HuH-7.5 (cell line): ENCODE measurements at regions not wholly inside any gene's neighbourhood (a gene's known extent, or its start where the extent isn't known, plus 50 kb on each side); places are given as distances from the start of the nearest gene placed in this dataset.
"Not testable (repeated sequence)": the region's sequence is repeated elsewhere in the genome, so short reads cannot be mapped to it uniquely, and the experiment has no call there.

ENCODE experiments used
- DNase-seq: peaks from one replicate; pipeline ENCODE4 v3.0.0; 2011; ENCODE audit warnings: low spot score

GRCh38 chr9:71364186-71364955 lies 242.9 kb upstream of the TRPM3 start:
- no peak for DNase-seq

DNA sequence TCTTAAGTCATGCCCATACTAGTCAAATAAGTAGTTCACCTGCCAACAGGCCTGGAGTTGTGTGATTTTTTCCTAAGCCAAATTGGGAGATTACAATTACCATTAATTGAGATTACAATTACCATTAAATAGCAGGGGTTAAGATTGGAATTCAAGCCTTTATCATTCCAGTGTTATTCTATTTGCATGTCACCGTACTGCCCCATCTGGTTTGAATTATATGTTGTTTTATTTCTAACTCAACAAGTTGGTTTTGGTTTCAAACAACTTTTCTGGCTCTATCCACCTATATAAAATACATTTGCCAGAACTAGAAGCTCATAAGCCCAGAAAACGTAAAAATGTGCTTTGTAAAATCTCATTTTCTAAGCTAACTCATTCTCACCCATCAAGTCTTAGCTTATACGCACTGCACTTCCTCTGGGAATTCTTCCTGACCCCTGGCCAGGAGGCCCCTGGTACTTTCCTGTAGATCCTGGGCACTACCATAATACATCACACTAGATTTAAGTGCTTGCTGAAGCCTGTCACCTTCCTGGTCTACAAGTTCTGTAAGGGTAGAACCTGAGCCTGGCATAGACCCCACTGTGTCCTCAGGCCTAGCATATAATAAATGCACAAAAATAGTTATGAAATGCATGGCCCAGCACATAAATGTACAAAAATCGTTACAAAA lies 242.0 kb upstream of the TRPM3 start:
- no peak for DNase-seq

- DNase-seq = no peak
Measured at GRCh38 chr9:71361357-71361756, 239.9 kb upstream of the TRPM3 start.

GRCh38 chr9:71357346-71357745 lies 235.9 kb upstream of the TRPM3 start:
- no peak for DNase-seq

GRCh38 chr9:71355884-71356283 lies 234.5 kb upstream of the TRPM3 start:
- DNase-seq = no peak

DNA sequence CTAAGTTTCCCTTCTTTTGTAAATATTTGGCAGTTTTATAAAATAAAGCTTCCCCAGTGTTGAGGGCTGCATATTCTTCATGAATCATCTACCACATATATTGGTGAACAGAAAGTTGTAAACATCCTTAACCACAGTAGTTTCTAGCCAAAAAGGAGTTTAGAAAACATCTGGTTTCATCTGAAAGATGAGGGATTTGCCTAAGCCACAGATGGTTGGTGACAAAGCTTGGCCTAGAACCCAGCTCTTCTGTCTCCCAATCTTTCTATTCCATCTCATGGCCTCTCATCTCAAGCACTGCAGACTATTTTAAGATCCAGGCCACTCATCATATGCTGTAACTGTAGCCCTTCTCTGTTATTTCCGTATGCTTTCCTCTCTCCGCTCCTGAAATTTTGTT lies 232.3 kb upstream of the TRPM3 start:
- no peak for DNase-seq

- DNase-seq = no peak
Measured at GRCh38 chr9:71352837-71353236, 231.4 kb upstream of the TRPM3 start.

- DNase-seq = no peak
Measured at GRCh38 chr9:71349218-71349617, 227.8 kb upstream of the TRPM3 start.

DNA sequence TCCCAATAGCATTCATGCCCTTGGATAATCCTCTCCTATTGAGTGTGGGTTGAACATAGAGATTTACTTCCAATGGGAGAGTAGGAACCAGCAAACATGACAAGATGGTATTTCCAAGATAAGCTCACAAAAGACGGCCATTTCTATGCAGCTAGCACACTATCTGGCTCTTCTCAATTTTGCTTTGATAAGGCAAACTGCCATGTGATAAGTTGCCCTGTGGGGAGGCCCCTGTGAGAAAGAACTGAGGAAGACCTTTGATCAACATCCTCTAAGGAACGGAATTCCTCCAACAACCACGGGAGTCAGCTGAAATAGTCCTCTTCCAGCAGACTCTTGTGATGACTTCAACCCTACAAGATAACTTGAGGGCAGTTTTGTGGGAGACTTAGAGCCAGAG lies 211.9 kb upstream of the TRPM3 start:
- no peak for DNase-seq

GRCh38 chr9:71331603-71332002 lies 210.2 kb upstream of the TRPM3 start:
- no peak for DNase-seq

DNA sequence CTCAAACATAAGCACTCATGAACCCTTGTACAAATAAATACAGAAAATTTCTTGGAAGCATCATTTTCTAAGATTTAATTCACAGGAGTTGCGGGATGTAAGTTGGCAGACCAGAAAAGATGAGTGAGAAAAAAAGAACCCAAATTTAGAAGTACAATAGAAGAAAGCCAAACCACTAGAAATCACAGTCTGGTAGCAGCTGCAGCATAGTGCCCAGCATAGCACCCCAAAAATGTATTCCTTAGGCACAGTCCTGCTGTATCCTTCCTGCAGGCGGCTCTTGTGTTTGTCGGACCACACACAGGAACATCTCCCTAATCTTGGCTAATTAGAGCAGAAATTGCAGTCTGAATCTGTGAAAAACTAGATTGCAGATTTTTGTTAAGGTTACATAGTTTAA lies 208.5 kb upstream of the TRPM3 start:
- no peak for DNase-seq

GRCh38 chr9:71326360-71326759 lies 204.9 kb upstream of the TRPM3 start:
- no peak for DNase-seq

DNA sequence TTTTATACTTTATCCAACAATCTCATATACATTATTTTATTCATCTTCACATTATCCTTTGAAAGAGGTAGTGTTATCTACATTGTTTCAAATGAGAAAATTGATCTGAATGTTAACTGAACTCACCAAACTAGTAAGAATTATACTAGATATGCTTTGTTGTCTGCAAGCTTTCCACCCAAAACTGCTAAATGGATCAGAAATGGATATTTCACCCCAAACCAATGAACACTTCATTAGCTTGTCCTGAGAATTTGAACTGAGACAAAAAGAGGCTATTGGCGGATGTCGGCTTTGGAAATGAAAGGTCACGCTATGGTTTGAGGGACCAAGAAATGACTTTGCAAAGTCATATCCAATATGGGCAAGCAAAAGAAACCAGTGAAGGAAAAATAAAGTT lies 201.9 kb upstream of the TRPM3 start:
- DNase-seq = no peak

GRCh38 chr9:71322311-71322710 lies 200.9 kb upstream of the TRPM3 start:
- no peak for DNase-seq

DNA sequence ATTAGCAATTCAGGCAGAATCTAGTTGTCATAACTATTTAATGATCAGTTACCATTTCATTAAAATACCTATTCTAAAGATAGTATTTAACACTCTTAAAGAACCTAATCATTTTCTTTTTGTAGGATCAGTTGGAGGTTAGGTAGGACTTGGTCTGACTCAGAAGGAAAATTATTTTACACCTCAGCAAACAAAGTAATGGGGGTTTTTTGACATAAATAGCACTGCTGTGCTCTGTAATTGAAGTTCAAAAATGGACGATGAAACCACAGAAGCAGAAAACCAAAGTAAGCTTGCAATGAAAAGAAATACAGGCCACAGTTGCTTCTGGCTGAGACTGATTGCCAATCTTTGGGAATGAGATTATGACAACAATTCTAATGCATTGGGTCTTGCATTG lies 187.0 kb upstream of the TRPM3 start:
- DNase-seq = no peak

DNA sequence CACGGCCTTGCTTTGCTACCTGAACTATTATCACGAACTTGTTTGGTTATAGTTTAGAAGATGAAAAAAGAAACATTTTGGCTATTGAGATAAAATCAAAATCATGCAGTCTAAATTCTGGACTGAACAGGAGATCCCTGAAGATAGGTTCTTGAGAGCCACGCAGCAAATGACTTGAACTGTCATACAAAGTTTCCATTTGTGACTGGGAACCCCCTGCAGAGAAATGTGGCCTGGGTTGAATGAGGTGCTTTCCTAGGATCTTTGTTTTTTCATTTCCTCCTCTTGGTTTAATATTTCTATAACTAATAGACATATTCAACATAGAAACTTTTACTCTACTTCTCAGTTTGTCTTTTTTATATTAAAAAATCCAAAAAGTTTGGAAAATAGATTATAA lies 184.7 kb upstream of the TRPM3 start:
- DNase-seq = no peak

GRCh38 chr9:71303351-71303750 lies 181.9 kb upstream of the TRPM3 start:
- DNase-seq = no peak

DNA sequence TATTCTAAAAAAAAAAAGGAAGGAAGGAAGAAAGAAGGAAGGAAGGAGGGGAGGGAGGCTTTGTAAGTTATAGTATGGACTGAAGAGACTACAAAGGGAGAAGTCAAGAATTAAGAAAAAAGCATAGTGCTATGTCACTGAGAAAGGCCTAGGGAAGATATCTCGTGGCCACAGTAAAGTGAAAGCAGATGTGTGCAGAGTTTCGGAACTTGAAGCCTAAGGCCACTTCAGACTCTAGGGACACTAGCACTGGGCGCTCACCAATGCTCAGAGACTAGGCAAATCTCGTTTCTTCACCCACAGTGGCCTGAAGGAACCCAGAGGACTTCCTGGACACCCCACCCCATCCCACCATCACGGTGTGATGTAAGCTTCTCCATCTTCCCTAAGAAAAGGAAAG lies 181.4 kb upstream of the TRPM3 start:
- DNase-seq = no peak

- no peak for DNase-seq
Measured at GRCh38 chr9:71295928-71296327, 174.5 kb upstream of the TRPM3 start.

DNA sequence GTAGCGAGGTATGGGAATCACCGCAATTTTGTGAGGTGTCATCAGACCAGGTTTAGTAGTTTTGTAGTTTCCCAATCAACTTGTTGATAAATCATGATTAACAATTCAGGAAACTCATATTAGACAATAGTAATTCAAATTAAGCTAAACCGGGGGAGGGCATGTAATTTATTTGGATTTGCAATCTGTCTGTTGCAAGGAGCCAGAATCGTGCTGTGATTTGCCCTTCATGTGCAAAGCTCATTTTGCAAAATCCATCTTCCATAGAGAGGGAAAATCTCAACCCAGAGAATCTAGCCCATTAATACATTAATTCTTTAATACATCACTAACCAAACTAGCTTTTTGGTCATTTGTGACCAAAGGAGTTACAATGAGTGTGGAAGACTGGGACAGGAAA lies 164.7 kb upstream of the TRPM3 start:
- DNase-seq = no peak

DNA sequence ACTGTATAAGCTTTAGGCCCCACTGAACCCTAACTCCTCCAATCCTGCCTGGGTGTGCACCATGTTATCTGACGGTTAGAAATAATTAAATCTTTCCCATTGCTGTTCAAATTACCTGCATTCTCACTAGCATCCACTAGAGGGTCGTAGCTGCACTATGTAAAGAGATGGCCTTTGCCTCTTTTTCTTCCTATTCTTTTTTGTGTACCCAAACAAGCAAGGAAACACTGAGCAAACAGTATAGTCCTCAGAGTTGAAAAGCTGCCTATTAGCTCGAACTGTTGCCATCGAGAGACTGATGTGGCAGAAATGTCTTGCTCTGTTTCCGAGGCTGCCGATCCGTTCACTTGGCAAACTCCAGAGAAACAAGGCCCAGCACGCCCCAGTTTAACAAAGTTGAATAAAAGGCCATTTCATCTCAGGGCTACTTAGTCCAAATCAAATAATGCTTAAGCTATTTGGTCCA lies 163.8 kb upstream of the TRPM3 start:
- peak; percentile 6 for DNase-seq

DNA sequence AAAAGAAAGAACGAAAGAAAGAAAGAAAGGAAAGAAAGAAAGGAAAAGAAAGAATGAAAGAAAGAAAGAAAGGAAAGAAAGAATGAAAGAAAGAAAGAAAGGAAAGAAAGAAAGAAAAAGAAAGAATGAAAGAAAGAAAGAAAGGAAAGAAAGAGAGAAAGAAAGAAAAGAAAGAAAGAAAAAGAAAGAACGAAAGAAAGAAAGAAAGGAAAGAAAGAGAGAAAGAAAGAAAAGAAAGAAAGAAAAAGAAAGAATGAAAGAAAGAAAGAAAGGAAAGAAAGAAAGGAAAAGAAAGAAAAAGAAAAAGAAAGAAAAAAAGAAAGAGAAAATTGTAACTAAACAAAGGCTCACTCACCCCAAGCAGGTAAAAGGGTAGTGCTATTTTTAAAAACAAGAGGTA lies 160.7 kb upstream of the TRPM3 start:
- not testable (repeated sequence) for DNase-seq

DNA sequence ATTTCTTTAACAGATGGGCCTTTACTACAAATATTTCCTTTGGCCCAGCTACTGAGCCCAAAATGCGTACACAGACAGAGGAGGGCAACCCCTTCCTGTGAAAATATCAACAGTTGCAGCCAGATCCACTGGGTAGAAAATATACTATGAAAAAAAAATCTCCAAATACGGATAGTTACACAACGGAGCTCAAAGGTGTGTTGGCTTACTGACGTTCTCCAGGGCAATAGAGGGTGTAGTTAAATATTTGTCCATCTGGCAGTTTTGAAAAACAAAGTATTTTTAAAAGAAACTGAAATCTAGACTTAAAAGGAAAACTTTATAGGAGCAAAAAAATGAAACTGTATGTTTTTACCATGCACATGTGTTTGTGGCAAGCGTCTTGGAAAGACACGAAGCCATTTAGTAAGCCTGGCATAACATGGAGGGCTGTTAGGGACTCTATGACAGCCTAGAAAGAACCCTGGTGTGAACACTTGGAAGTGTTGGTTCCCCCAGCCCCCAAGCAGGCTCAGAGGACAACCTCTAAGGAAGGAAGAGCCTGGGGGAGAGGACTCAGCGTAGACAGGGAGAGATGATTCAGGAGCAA lies 157.8 kb upstream of the TRPM3 start:
- DNase-seq = no peak
